22Rv1 (cell line): ENCODE measurements at regions not wholly inside any gene's neighbourhood (a gene's known extent, or its start where the extent isn't known, plus 50 kb on each side); places are given as distances from the start of the nearest gene placed in this dataset.

Source experiments
- H3K27ac ChIP-seq: fragments of 450-650 bp; 2 replicates; pipeline ENCODE4 v1.5.1; 2017
- CTCF ChIP-seq: fragments of 450-650 bp; IDR thresholded peaks from 2 replicates; pipeline ENCODE4 v1.5.1; 2017; ENCODE audit warnings: mild to moderate bottlenecking
- ZFX ChIP-seq: fragments of 450-650 bp; IDR thresholded peaks from 2 replicates; pipeline ENCODE4 v1.6.1; 2017; ENCODE audit warnings: antibody characterized with exemption, borderline replicate concordance

DNA sequence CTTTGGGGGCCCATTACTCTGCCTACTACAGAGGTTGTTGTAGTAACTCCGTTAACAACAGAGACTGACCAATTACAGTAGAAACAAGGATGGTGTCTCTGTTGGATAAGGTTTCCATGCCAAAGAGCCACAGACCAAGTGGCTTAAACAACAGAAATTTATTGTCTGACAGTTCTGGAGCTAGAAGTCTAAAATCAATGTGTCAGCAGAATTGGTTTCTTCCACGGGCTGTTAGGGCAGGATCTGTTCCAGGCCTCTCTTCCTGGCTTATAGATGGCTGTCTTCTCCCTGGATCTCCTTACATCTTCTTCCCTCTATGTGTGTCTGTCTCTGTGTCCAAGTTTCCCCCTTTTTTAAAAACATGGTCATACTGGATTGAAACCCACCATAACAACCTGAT, 135.3 kb downstream of the AKAIN1 start:
- no peak for TF ChIP-seq CTCF
- no peak for TF ChIP-seq ZFX
- no peak overlapping the region for H3K27ac ChIP-seq

DNA sequence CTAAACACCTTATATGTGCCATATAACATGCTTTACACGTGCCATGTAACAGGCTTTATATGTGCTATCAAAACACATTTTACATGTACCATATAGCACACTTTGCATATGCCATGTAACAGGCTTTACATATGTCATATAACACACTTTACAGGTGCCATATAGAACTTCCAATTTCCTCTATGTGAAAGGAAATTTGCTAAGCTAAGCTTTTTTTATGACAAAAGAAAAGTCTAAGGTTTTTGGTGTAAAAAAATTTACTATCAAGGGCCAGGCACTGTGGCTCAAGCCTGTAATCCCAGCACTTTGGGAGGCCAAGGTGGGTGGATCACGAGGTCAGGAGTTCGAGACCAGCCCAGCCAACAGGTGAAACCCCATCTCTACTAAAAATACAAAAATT, 136.5 kb downstream of the AKAIN1 start:
- TF ChIP-seq CTCF (no peak), ZFX (no peak)
- no peak overlapping the region for H3K27ac ChIP-seq

DNA sequence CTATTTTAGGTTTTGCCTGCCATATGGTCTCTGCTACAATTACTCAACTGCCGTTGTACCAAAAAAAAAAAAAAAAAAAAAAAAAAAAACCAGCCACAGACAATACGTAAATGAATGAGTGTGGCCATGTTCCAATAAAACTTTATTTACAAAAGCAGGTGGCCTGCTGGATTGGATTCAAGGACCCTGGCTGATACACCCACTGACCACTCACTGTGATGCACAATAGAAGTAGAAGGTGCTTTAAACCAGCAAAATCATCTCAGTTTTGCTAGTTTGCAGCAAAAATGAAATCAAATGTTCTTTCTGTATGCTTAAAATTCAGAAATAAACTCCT, 137.4 kb downstream of the AKAIN1 start:
- TF ChIP-seq CTCF (no peak), ZFX (no peak)
- H3K27ac ChIP-seq: no peak overlapping the region

GRCh38 chr18:5058768-5059695, 138.0 kb downstream of the AKAIN1 start:
- no peak overlapping the region for H3K27ac ChIP-seq
- TF ChIP-seq CTCF: no peak
- TF ChIP-seq ZFX: no peak

DNA sequence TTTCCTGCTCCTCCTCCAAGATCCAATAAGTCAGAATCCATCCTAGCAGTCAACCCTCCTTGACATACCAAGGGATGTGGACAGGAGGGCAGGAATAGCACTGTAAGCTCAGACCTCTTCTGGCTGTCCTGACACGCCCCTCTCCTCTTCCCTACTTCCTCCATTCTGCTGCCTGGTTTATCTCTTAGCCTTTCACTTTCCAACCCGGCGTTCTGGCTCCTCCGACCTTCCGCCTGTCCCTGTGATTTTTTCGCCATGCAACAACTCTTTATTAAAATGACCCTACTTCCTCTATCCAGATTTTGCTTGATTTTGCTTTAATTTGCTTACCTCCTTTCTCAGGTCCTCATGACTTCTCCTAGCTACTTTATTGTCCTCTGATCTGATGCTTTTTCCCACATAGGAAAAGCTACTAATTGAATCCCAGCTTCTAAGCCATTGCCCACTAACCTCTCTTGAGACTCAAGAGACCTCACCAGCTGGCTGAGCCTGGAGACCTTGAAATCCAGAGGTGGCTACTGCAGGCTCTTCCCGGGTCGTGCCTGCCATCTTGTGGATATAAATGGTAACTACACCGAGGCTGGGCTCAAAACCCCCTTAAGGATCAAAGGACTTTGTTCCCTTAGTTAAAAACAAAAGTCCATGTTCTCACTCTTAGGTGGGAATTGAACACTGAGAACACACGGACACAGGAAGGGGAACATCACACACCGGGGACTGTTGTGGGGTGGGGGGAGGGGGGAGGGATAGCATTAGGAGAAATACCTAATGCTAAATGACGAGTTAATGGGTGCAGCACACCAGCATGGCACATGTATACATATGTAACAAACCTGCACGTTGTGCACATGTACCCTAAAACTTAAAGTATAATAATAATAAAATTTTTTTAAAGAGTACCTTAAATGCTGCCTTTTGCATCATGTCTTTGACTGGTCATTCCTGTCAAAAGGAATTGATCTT, 139.4 kb downstream of the AKAIN1 start:
- no peak for TF ChIP-seq ZFX
- peak; percentile 85 for TF ChIP-seq CTCF
- H3K27ac ChIP-seq: no peak overlapping the region

GRCh38 chr18:5052491-5052890, 144.6 kb downstream of the AKAIN1 start:
- TF ChIP-seq CTCF: no peak
- H3K27ac ChIP-seq: no peak overlapping the region
